GM19452 (cell line): ENCODE measurements at regions not wholly inside any gene's neighbourhood (a gene's known extent, or its start where the extent isn't known, plus 50 kb on each side); places are given as distances from the start of the nearest gene placed in this dataset.

Experiments
- ATAC-seq: cut with Tn5 transposase; IDR thresholded peaks from one replicate; pipeline ENCODE4 v1.9.1; 2021; ENCODE audit not compliant: unreplicated experiment

DNA sequence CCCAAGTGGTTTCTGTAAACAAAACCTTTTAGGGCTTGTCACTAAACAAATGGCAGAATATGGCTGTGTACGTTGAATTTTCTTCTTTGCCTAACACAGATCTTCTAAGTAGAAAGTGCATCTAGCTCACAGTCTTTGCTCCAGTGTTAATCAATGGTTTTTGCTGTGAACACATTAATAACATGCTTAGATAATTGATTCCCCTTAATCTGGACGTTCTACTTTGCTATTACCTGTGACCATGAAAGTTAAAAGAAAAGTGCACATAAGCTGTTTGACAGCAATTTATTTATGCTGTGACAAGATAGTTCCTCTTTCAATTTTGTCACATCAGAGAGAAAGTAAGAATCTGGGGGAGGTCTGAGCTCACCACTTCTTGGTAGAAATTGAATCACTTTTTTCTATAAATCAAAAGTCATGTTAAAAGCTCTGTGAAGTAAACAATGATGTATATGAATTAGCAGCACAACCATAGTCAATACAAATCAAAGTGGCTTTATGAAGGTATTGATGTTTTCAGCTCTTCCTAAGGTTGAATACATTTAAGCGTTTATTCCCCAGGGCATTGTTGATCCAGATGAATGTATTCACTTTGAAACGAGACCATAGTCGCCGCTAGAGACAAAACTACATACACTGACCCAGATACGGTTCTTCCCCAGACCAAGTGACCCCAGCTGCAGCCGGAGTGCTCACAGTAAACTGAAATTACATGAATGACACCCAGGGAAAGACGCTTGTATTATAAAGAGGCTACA, 174.6 kb upstream of the ZNF608 start:
- peak; percentile 93 for ATAC-seq

DNA sequence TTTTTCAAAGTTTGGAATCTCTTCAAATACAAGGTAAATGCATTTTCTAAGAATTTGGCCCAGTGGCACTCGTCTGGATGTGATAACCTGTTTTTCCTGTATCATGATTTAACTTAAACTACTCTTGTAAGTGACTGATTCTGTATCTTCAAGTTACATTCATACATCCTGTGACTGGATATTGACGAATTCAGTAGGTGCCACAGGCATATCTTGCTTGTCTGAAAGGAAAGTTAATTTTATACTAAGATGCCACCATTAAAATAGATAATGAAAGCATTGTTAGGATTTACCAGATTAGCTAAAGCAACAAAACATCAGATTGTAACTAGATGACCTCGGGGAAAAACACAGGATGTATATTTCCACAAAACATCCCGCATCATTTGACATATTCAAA, 175.3 kb upstream of the ZNF608 start:
- ATAC-seq: peak; percentile 28

DNA sequence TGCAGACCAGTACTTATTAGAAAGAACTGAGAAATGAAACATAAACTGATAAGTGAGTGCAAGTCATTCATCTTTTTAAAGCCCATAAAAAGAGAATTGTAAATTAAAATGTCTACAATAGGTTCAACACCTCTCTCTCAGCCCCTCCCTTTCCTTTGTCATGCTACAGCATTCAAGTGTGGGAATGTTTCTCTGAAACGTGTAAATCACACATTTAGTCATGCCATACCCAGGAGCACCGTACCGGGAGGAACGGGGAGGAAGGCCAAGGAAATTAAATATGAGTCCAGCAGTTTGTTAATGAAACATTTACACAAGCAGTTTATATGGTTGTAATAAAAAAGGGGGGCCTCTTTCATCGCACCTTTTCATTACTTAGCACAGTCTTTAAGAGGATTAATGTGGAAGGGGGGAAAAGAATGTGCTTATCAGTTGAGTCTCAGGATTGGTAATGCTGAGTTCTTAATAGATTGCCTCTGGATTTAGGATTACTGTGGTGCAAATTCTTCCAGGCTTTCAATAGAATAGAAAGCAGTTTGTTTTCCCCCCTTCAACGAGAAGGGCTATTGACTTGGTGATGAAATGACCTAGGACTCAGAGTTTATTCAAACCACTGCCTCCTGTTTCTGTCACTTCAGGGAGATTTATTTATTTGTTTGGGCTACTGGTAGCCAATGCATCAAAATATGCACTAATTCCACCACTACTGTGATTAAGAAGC, 176.0 kb upstream of the ZNF608 start:
- ATAC-seq: no peak

DNA sequence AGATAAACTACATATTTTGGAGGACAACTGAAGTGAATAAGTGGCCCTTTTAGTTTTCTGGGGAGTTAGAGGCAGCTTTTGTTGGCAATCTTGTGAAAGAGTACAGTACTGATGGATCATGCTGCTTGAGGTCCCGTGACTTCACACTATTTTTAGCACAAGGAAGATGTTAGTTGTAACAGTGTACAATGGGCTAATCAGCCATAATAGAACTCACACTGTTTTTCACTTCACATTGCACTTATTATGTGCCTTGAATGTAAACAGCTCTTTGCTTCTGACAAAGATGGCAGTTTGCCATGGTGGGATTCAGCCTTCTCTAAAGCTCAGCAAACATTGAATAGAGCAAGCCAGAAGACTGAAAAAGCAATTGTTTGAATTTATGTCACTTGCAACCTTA, 176.7 kb upstream of the ZNF608 start:
- no peak for ATAC-seq

DNA sequence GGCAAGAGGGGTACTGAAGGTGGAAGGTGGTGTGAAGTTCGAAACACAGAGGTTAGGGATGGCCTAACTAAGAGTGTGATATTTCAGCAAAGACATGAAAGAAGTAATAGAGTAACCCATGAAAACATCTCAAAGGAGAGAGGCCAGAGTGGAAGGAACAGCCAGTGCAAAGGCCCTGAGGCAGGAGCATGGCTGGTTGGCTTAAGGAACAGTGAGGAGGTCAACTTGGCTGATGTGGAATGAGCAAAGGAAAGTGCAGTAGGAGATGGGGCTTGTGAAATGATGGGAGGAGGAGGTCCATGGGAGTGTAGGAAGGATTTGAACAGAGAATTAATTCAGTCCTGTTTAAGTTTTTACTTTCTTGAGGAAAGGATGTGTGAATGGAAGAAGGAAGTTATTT, 178.3 kb upstream of the ZNF608 start:
- no peak for ATAC-seq

DNA sequence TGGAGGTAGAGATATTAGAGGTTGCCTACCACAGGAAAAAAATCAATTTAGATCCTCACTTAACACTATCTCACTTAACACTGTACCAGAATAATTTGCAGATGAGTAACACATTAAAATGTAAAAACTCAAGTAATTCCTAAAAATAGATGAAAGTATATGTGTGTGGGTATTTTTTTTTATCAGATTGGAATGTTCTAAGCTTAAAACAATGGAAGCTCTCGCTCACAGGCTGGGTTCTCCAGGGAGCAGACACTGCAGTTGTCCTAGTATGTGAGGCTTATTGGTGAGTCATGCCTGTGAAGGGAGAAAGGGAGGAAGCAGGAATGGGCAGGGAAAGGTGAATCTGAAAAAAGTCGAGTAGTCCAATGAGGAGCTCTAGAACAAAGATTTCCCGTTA, 181.3 kb upstream of the ZNF608 start:
- no peak for ATAC-seq

DNA sequence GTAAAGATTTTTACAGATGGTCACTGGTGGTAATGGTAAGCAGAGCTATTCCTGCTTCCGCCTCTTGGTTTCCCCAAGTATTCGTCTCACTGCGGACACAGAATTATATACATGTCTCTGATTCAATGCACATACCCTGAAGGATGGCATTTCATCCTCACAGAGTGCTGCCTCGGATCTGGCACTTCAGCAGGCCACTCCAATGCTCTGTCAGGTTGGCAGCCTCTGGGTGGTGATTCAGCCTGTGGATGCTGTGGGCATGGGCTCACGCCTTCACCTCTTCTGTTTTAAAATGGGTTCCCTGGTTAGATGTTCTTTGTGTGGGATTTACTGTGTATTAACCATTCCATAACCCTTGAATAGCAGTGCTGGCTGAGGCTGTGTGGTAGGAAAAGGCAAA, 182.6 kb upstream of the ZNF608 start:
- ATAC-seq: no peak

DNA sequence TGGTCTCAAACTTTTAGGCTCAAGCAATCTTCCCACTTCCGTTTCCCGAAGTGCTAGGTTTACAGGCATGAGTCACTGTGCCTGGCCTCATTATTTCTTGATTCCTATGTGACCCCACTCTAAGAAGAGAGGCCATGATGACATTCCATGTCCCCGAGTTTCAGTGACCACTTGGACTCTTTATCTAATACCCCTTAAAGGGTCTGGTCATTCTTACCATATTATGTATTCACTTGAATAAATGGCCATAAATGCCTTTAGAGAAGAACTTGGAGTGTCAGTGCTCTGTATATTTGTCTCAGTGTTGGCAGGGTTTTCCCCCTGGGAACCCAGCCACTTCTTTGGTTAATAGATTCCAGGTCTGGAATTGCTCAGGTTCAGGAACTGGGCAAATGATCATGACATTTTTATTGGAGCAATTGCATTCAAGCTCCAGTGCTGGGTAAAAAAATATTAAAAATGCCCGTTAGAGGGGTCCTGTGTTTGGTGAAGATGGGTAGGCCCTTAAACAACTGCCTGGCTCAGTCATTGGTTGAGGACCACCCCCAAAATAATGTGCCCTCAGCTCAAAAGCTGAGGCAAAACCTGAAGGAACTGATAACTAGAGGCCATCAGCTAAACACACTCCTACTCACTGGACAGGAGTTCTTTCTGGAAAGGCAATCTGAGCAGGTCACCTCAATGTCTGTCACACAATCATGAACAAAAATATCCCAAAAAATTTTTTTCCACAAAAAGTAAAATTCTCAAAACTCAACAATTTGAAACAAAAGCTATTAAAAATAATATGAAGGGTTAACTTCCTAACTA, 186.6 kb upstream of the ZNF608 start:
- ATAC-seq: no peak

DNA sequence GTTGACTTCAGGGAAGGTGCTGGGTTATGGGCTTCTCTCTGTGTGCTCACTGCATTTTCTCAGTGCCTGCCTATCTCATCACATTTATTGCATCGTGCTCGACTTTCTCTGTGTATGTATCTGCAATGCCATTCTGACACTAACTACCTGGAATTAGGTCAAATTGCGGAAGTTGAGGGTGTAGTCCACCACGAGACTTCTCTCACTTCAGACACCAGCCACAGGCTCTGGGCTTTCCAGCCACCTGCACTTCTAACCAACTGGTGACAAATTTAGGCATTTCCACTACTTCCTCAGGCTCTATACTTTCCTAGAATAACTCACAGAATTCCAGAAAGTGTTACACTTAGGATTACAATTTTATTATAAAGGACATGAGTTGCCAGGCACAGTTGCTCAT, 188.6 kb upstream of the ZNF608 start:
- peak; percentile 80 for ATAC-seq

DNA sequence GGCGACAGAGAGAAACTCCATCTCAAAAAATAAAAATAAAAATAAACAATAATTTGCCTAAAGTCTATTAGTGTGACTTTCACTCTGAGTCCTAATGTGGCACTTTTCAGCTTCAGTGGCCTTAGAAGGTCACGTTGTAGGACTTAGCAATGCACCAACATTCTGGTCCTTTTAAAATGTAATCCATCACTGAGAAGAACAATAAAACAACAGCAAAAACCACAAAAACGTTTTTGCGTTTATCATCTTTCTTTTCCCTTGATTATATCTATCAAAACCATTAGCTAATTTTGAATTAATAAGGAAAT, 190.1 kb upstream of the ZNF608 start:
- ATAC-seq: peak; percentile 48

DNA sequence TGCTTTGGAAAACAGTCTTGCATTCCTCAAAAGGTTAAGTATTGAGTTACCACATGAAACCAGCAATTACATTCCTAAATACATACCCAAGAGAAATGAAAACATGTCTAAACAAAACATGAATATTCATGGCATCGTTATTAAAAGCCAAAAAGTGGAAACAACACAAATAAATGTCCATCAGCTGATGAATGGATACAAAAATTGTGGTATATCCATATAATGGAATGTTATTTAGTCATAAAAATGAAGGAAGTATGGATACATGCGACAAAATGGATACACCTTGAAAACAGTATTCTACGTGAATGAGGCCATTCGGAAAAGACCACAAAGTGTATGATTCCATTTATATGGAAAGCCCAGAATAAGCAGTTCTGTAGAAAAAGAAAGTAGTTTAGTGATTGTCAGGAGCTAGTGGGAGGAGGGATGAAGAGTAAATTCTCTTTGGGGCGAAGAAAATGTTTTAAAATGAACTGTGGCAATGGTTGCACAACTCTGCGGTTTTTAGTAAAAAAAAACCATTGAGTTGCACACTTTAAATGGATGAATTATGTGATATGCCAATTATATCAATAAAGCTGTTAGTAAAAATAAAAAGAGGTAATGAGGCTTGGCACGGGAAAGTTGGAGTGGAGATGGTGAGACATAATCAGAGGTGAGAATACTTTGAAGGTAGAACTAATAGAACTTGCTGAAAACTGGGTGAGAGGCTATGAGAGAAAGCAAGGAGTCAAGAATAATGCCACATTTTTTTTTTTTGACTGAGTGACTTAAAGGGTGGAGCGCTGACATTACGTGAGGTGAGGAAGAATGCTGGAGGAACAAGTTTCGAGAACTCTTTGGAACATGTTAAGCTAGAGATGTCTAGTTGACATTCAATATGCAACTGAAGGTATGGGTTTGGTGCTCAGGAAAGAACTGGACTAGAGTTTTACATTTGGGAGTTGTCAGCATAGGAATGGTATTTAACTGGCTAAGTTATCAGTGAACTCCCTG, 194.9 kb upstream of the ZNF608 start:
- ATAC-seq: no peak

DNA sequence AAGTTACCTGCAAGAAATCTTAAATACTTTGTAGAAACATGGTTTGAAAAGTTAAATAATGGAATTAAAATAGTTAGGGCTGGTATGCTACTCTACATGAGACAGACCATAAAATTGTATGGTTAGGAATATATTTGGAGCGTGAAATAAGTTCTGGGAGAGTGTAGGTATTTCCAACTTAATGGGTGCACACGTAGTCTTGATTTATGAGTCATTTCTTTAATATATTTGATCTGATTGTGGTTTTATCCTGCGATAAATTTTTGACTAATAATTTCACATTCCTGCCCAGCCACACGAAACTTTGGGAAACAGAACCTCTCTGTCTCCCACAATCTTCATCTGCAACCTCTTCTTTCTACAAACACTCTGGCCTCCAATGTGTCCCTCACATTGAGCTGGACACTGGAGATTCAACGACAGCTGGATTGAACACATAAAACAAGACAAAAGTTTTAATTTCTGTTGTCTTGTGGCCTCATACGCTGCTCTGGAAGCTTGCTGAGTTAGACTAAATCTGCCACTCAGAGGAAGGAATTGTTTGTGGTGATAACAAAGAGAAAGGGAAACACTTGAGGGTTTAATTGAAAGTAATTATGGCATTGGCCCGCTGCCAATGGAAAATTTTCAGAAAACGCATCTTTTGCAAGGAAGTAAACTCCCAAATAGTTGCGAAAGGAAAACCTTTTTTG, 201.8 kb upstream of the ZNF608 start:
- ATAC-seq: no peak

DNA sequence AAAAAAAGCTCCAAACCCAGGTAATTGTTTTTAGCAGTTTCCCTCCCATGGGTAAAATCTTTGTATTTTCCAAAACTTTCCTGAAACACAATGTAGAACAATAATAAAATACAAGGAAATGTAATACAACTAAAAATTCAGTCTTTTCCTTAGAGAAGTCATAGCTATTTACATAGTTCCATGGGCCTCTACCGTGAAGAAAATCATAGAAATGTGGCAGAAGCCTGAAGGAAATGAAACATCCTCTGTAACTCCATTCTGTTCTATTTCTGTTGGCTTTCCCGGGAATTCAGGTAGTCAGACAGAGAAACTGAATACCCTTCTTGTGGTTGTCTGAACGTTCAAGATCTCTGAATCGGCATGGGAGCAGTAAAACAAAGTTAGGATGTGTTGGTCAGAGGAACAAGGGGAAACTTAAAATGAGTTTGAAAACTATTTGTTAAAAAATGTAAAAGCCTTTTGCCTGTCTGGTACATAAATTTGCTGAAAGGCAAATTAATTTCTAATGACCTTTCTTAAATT, 202.4 kb upstream of the ZNF608 start:
- no peak for ATAC-seq

DNA sequence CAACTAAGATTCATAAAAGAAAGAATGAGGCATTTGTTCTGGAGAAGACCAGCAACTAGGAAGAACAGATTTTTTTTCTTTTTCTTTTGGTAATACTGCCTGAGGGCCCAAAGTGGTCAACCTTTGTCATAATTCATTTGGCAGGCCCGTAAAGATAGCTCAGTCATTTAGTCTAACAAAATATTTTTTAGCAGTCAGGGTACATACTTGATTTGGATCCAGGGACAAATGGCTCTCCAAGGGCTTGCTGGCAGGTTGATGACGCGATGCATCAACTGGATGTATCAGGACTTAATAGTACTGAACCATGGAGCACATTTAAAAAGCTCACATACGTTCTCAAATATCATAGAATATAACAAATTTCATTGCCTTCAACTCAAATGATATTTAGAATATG, 203.4 kb upstream of the ZNF608 start:
- no peak for ATAC-seq

DNA sequence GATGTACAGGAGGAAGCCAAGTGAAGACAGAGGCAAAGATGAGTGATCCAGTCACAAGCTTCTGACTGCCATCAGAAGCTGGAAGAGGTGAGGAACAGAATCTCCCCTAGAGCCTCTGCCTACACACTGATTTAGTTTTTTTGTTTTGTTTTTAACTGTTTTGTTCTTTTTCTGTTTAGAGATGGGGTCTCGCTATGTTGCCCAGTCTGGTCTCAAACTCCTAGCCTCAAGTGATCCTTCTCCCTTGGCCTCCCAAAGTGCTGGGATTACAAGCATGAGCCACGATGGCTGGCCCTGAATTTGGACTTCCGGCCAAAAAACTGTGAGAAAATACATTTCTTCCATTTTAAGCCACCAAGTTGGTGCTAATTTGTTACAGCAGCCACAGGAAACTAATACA, 204.7 kb upstream of the ZNF608 start:
- ATAC-seq: no peak

DNA sequence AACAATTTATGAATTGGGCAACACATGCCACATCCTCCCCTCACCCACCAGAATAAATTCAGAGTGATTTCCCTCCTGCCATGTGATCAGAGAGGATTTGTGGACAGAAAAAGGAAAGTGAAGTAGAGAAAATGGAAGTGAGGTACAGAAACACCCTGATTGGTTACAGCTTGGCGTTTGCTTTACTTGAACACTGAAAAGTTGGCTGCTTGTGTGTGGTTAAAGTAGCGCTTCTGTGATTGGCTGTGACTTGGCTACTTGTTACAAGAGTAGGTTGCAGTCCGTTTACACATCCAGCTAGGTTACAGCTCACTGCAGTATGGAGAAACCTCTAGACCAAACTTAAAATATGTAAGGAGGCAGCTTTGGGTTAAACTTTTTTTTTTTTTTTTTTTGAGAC, 205.2 kb upstream of the ZNF608 start:
- peak; percentile 61 for ATAC-seq

DNA sequence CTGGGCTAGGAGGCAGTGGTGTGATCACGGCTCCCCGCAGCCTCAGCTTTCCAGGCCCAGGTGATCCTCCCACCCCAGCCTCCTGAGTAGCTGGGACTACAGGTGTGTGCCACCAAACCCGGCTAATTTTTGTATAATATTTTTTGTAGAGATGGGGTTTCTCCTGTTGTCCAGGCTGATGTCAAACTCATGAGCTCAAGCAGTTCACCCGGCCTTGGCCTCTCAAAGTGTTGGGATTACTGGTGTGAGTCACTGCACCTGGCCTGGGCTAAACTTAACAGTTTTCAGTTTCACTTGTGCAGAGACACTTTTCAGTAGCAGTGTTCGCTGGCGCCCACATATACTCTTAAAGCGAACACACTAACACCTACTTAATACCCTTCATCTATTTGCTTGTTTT, 205.6 kb upstream of the ZNF608 start:
- peak; percentile 94 for ATAC-seq

DNA sequence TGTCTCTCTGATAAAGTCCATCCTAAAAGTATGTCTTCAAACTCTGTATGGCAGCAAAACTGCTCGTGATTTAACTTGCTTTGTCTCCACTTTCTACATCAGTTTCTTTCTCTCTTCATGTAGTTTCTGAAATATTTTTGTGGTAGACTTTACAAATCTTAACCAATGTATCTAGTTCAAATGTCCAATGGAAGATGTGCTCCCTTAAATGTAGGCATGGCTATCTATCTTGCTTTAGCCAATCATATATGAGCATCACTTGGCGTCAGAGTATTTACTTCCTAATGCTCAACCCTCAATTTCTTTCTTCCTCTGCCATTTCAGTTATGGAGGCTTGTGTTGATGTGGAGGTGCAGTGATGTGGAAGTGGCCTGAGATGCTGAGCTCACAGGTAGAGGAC, 206.1 kb upstream of the ZNF608 start:
- peak; percentile 64 for ATAC-seq

DNA sequence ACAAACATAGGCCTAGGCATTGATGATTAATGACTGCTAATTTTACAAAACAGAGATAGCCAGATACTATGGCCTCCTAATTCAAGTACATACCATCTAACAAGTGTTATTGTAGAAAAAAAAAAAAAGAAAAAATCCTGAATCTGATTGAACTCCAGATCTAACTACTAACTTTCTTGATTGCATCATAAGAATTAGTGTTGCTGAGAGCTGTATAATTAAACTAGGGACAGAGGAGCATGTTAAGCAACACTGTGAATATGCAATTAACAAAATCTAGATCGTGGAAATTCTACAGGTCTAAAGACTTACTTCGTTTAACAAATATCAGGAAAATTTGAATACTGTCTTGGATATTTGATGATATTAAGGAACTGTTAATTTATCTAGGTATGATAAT, 208.3 kb upstream of the ZNF608 start:
- ATAC-seq: no peak

DNA sequence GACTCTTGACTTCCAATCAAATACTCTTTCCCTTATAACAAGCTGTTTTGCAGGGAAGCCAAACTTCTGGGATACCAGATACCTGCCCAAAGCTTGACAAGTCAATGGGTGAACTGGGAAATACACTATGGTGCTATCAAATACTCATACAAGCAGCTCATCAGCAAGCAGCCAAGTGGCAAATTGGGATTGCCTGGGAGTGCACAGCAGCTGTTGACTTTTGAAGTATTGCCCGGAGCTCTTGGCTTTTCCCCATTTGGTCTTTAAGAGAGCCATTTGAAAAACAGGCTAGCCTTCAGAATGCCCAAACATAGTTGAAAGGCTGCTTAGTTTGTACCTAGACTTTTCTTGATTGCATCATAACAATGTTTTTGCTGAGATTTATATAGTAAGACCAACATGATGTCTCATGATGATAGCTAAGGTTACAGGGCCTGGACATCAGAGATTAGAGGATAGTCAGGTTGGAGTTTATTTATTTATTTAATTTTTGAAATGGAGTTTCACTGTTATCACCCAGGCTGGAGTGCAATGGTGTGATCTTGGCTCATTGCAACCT, 210.1 kb upstream of the ZNF608 start:
- no peak for ATAC-seq
